NCI-H524 treated with DMSO at 0.1 percent for 48 hours (cell line): ENCODE measurements at regions not wholly inside any gene's neighbourhood (a gene's known extent, or its start where the extent isn't known, plus 50 kb on each side); places are given as distances from the start of the nearest gene placed in this dataset.

Experiments used
- DNase-seq: peaks from one replicate; lab custom pipeline; 2025; lab: John Stamatoyannopoulos, UW

DNA sequence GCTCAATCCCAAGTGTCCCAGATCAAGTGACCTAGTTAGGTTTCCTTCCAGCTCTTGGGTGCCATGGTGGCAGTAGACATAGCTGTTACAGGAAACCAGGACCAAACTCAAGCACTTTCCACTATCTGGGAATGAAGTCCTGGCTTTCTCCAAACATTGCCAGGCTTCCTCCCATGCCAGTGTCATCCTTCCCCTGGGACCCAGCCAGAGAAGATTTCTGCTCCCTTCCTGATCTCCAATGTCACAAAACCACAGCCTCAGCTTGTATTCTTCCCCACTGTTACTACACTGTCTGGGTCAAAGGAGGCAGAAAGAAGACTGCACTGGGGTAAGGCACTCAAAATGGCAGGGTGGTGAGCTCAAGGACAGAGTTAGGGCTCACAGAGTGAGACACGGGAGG is 347.1 kb downstream of the TNS1 start:
- DNase-seq: no peak

DNA sequence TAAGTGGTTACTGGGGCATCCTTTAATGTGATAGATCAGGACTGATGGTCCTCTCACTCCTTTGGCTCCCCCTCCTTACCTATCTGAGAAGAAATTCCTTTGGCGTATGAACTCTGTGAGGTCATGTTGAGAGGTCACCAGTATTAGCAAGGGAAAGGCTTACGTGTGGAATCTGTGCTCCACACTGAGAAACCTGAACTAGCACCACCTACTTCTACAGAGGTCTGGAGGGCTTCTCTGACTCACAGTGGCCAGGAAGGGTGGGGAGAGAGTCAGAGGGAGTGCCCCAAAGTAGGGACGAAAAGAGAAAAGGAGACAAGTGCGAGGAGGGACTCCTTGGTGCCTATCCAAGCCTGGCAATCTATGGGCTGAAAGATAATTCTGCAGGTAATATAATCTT is 348.6 kb downstream of the TNS1 start:
- no peak for DNase-seq

GRCh38 chr2:217652761-217653639 is 349.8 kb downstream of the TNS1 start:
- DNase-seq: no peak

DNA sequence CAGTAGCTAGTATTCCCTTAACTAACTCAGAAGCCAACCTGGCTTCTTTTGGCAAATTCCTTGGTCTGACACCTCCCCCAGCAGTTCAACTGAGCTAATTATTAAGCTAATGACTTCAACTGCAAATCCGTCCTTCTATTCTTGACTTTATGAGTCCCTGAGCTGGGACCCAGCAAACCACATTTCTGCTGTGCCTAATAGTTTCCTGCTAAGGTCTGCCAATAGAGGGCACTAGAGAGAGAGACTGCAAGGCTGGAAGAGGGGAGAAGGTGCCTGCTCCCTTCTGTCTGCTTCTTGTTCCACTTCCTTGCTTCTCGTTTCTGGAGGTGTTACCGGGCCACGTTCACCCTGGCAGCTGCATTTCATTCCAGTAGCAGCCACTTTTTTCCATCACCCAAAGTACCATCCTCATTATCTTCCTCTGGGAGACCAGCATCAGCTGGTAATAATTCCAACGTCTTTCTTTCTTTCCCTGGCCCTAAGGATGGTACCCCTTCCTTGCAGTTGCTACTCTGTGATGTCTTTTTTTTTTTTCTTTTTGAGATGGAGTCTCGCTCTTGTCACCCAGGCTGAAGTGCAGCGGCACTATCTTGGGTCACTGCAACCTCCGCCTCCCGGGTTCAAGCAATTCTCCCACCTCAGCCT is 352.0 kb downstream of the TNS1 start:
- no peak for DNase-seq

DNA sequence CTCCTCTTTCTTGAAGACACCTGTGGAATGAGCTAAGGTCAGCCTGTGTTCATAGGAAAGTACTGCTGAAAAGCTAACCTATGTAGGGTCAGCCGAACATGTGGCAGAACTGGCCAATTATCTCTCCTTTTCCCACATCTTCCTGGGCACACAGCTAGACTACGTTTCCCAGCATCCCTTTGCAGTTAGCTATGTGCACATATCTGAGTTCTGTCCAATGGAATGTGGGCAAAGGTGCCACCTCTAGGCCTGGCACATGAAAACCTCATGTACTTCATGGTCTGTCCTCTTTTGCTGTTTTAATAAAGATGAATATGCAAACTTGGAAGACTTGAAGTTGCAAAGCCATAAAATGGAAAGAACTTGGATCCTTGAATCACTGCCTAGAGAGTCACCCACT is 352.6 kb downstream of the TNS1 start:
- DNase-seq: no peak

GRCh38 chr2:217647925-217648324 is 354.9 kb downstream of the TNS1 start:
- no peak for DNase-seq

- no peak for DNase-seq
These were observed 355.6 kb downstream of the TNS1 start for GRCh38 chr2:217647226-217647625.

DNA sequence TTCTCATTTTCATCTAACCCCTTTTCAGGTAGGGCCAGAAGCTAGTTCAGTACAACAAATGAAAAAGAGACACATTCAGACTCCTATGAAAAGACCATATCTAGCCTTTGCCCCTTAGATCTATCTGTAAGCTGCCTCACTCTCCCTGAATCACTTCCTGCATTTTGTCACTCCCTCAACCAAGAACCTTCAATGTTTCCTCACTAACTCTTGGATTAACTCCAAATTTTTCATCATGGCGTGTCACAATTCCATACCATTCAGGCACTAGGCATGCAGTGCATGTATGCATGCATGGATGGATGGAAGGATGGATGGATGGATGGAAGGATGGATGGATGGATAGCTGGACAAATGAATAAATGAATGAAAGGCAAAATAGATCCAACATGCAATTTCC is 356.9 kb downstream of the TNS1 start:
- no peak for DNase-seq

DNA sequence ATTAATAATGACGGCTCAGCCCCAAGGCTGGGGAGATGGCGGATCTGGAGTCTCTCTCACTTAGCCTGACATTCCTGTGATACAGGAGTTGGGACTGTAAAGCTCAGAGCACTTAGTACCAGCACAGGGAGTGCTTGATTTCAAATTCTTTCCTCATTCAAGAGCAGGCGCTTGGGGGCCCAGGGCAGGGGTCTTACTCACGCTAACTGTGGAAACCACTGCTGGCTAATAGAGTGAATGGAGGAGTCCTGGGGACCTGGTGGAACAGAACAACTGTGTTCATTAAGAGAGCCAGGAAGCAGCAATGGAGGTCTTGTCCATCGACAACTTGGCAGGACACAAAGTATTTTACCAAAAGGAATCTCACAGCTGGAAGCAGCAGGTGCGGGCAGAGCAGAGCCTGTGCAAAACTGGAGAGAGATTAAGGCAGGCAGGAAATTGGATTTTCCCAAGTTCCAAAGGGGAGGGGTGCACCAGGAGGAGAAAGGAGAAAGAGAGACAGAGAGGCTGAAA is 358.9 kb downstream of the TNS1 start:
- peak; percentile 26 for DNase-seq

GRCh38 chr2:217642944-217643343 is 359.9 kb downstream of the TNS1 start:
- no peak for DNase-seq

DNA sequence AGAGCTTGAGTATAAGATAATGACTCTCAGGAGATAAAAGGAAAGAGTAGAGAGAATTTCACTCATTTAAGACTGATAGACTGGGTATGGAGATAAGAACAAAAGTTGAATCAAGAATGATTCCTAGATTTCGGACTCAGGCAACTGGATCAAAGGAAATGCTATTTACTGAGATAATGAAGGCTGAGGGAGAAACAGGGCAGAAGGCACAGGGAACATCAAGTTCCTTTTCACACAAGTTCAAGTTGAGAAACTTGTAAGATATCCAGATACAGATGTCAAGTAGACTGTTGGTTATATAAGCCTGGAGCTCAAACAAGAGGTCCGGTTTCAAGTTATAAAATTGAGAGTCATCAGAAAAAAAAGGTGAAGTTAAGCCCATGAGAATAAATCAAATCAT is 360.8 kb downstream of the TNS1 start:
- DNase-seq: no peak

GRCh38 chr2:217639481-217639880 is 363.3 kb downstream of the TNS1 start:
- no peak for DNase-seq

GRCh38 chr2:217638533-217638932 is 364.3 kb downstream of the TNS1 start:
- no peak for DNase-seq

GRCh38 chr2:217638031-217638430 is 364.8 kb downstream of the TNS1 start:
- DNase-seq: no peak

DNA sequence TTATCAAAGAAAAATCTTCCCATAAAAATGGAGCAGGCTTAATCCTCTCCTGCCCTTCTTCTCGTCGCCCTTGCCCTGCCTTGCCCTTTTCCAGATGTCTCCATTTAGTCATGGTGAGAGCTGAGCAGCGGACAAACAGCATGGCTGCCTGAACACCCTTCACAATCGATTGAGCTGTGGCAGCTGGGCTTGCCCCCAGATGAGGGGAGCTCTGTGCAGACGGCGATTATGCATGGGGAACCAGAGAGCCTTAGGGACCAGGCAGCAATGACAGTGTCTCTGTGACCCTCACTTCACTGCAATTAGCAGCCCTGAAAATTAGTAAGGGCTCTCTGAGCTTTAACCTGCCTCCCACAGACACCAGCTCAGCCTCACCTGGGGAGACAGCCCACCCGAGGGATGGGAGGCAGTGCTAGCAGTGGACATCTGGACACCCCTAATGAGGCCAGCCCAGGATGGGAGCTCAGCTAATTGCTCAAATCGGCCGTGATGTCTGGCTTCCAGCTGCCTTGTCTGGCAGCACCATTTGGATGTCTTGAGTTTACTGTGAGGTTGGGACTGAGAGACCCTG is 365.7 kb downstream of the TNS1 start:
- peak; percentile 75 for DNase-seq

DNA sequence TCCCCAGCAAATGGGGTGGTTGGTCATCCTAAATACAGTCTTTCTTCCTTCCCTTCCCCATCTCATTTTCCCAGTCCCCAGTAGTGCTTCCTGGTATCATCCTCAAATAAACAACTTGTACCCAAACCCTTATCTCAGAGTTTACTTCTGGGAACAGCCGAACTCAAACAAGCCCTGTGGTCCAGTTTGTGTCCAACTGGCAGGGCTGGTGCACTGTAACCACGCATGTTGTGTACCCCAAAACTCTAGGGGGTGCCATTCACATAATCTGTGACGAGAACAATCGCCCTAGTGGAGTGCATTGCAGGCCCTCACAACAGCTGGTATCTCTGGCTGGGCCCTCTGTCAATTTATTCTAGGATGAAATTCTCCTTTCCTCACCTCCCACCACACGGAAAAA is 366.2 kb downstream of the TNS1 start:
- no peak for DNase-seq

GRCh38 chr2:217634871-217635270 is 367.9 kb downstream of the TNS1 start:
- DNase-seq: no peak

DNA sequence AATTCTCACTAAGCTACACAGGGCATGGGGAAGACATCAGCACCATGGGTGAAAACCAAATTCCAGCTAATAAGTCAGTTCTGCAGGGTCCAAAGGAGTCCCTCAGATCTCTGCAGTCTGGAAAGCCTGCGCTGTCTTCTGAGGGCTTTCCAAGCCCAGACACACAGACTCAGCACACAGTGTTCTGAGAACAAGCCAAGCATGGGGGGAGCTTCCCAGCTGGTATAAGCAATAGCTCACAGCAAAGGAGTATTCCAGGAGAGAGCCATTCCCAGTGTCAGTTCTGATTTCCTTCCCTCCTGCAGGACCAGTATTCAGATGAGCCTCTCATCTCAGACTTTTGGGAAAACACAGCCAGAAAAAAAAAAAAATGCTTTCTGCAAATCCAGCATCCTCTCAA is 370.8 kb downstream of the TNS1 start:
- no peak for DNase-seq

- no peak for DNase-seq
These were observed 371.7 kb downstream of the TNS1 start for GRCh38 chr2:217631115-217631514.

DNA sequence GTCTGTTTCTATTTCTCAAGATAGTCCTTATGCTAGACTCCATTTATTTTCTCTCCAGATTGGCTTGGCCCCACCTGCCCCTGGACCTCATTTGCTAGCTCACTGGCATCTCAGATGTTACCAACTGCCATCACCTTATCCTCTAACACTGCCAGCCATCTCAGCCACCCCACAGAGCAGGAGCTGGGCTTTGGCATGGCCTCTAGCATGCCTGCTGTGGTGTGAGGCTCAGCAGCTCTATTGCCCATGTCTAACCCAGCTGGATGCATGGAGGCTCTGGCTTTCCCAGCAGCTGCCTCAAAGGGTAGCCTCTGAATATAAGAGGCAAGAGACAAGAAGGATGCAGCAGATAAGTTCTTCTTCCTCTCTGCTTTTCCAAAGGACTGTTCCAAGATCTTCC is 373.4 kb downstream of the TNS1 start:
- no peak for DNase-seq

GRCh38 chr2:217628061-217628460 is 374.7 kb downstream of the TNS1 start:
- no peak for DNase-seq

DNA sequence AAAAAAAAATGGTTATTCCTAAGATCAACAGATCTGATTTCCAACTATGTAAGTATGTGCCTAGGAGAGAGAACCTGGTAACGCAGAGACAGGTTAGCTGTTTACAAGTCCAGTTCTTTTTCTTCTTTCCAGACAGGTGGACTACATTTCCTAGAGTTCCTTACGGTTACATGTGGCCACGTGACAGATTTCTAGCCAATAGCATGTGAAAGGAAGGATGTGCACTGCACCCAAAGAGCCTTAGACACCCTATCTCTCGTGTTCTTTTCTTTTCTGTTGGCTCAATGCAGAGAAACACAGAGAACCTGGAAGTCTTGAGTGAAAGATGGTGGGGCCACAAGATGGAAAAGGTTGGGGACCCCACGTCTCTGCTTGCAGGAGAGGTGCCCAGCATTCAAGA is 375.9 kb downstream of the TNS1 start:
- no peak for DNase-seq

DNA sequence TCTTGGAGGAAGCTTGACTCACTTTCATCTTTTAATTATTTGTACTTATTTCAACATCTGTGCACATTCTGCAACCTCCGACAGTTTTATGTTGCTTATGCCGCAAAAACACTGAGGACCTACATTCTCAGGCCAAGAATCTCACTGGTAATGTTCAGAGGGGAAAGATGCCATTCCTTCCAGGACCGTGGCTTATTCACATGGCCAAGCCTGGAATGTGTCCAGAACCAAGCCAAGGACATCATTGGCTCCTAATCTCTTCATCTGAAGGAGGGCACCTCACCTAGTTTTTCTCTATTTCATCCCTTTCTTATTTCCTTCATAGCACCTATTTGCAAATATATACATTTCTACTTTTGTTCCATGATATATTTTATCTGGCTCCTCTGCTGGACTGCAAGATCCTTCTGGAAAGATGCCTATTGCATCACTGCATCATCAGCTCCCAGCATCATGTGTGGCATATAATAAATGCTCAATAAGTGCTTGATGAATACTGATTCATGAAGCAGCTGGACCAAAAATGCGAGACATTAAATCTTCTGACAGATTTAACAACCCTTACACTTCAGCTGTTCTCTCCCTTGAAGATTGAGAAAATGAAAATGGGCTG is 377.1 kb downstream of the TNS1 start:
- DNase-seq: no peak
